Body of pancreas (tissue), 4 donors: ENCODE measurements at regions not wholly inside any gene's neighbourhood (a gene's known extent, or its start where the extent isn't known, plus 50 kb on each side); places are given as distances from the start of the nearest gene placed in this dataset. TPM values are rescaled to one million over a fixed set of nuclear protein-coding genes. Genes with fewer than 3 reads are reported as not detected.
"Not testable (repeated sequence)": the region's sequence is repeated elsewhere in the genome, so short reads cannot be mapped to it uniquely, and the experiment has no call there.

ENCODE experiments used
- ATAC-seq: fragments of 150-250 bp; one replicate; pipeline ENCODE4 v1.9.1; 2016
- DNase-seq, 4 donors: peaks; one replicate each; pipeline ENCODE4 v3.0.0-alpha.2; 2019
- H3K27ac ChIP-seq, 4 donors: fragments of 200-600 bp; sonication (generic); 1 replicate in 3 of 4; 2 replicates in 1 of 4; pipeline versions ENCODE4 v1.5.1 to v1.6.1; 2016 to 2019; ENCODE audit warnings: mild to moderate bottlenecking in 1 of 4, mixed read lengths in 1 of 4, moderate library complexity in 1 of 4
- H3K27me3 ChIP-seq, 2 donors: fragments of 200-600 bp; sonication (generic); one replicate each; pipeline ENCODE4 v1.6.0; 2016; ENCODE audit warnings: mild to moderate bottlenecking in 1 of 2
- H3K36me3 ChIP-seq, 2 donors: fragments of 200-600 bp; sonication (generic); replicated peaks in 1 of 2; 2 replicates each; pipeline ENCODE4 v1.5.1; 2016; ENCODE audit warnings: low read depth in 2 of 2; ENCODE audit not compliant: insufficient read depth in 1 of 2
- H3K4me1 ChIP-seq: fragments of 200-600 bp; sonication (generic); one replicate; pipeline ENCODE4 v1.6.0; 2016
- H3K4me3 ChIP-seq, 2 donors: fragments of 200-600 bp; sonication (generic); 1 replicate in 1 of 2; 2 replicates in 1 of 2; pipeline ENCODE4 v1.5.1; 2016 to 2019
- H3K9me3 ChIP-seq, 3 donors: fragments of 200-600 bp; sonication (generic); 1 replicate in 2 of 3; 2 replicates in 1 of 3; pipeline ENCODE4 v1.5.1; 2016
- WGBS, 2 donors: methylation state at CpG; one replicate each; pipeline ENCODE4 v1.1.5; 2017; 5-methylcytosine and 5-hydroxymethylcytosine counted together
- intact Hi-C: fragments of 100-400 bp; cut with DNase I; formaldehyde crosslinking; loops from one replicate; pipeline ENCODE4 v1.15.1; 2023
- small RNA-seq: library from RNA; depleted of rRNA; stranded (forward); fragments of <200 nt; gene quantifications from one replicate; pipeline ENCODE3, GENCODE V24; 2016

- ATAC-seq, DNase-seq, intact Hi-C loops, H3K4me3 ChIP-seq, H3K36me3 ChIP-seq, H3K4me1 ChIP-seq, H3K9me3 ChIP-seq, H3K27me3 ChIP-seq, H3K27ac ChIP-seq: not testable (repeated sequence)
- WGBS, 2 donors = no CpG with 5 or more reads among the region's 1 CpG
Observed at GRCh38 chr1:120668187-120668586, 55.6 kb upstream of the NBPF26 start.

Small RNA genes lying in the stretch of these regions (small RNA-seq; reads per million reads assigned to genes)
- not detected for gene RF00004
